Tibial nerve (tissue), 4 donors: ENCODE measurements at regions not wholly inside any gene's neighbourhood (a gene's known extent, or its start where the extent isn't known, plus 50 kb on each side); places are given as distances from the start of the nearest gene placed in this dataset.

Experiments
- EP300 ChIP-seq, 2 donors: sonication (generic); formaldehyde crosslinking; IDR thresholded peaks; one replicate each; pipeline ENCODE4 v1.6.1; 2017; ENCODE audit warnings: antibody characterized with exemption in 2 of 2, mild to moderate bottlenecking in 1 of 2
- POLR2A ChIP-seq, 2 donors: fragments of 450-650 bp; IDR thresholded peaks; one replicate each; pipeline ENCODE4 v1.6.1; 2017; ENCODE audit warnings: antibody characterized with exemption in 2 of 2, mild to moderate bottlenecking in 2 of 2, moderate library complexity in 2 of 2
- TF ChIP-seq, protein P1 (sequence below), 5 experiments: fragments of 200-600 bp in 3 of 5; fragments of 450-650 bp in 2 of 5; sonication (generic) in 3 of 5; IDR thresholded peaks; one replicate each; pipeline ENCODE4 v1.5.1; 2016 to 2019; ENCODE audit warnings: antibody characterized with exemption in 5 of 5, mild to moderate bottlenecking in 3 of 5, moderate library complexity in 2 of 5

DNA sequence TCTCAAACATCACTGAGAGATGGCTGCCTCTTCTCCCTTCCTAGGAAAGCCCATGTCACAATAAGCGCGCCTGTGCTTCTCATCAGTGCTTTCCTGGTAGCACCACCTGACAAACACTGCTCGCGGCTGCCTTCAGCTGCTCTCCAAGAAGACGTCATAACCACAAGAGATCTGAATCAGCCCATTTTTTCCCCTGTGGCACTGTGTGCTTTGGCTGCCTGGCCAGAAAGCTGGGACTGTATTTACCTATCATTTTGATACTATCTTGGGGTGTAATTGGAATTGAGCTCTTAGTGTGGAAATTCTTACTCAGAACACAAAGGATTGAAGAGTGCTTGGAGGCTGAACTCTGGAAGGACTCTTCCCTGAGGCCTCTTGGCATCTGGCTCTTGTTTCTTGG lies 50.3 kb upstream of the EHF start:
- TF ChIP-seq, protein P1, sequence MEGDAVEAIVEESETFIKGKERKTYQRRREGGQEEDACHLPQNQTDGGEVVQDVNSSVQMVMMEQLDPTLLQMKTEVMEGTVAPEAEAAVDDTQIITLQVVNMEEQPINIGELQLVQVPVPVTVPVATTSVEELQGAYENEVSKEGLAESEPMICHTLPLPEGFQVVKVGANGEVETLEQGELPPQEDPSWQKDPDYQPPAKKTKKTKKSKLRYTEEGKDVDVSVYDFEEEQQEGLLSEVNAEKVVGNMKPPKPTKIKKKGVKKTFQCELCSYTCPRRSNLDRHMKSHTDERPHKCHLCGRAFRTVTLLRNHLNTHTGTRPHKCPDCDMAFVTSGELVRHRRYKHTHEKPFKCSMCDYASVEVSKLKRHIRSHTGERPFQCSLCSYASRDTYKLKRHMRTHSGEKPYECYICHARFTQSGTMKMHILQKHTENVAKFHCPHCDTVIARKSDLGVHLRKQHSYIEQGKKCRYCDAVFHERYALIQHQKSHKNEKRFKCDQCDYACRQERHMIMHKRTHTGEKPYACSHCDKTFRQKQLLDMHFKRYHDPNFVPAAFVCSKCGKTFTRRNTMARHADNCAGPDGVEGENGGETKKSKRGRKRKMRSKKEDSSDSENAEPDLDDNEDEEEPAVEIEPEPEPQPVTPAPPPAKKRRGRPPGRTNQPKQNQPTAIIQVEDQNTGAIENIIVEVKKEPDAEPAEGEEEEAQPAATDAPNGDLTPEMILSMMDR (IDR thresholded peaks at IDR 0.05), result no peak
- TF ChIP-seq POLR2A (IDR thresholded peaks at IDR 0.05) (no peak), EP300 (IDR thresholded peaks at IDR 0.05) (no peak)
